ENCODE measurements at regions not wholly inside any gene's neighbourhood (a gene's known extent, or its start where the extent isn't known, plus 50 kb on each side); places are given as distances from the start of the nearest gene placed in this dataset.
A peak's percentile ranks its signal among the peaks of the same experiment; 100 is the strongest.
"Not testable (repeated sequence)": the region's sequence is repeated elsewhere in the genome, so short reads cannot be mapped to it uniquely, and the experiment has no call there.

DNA sequence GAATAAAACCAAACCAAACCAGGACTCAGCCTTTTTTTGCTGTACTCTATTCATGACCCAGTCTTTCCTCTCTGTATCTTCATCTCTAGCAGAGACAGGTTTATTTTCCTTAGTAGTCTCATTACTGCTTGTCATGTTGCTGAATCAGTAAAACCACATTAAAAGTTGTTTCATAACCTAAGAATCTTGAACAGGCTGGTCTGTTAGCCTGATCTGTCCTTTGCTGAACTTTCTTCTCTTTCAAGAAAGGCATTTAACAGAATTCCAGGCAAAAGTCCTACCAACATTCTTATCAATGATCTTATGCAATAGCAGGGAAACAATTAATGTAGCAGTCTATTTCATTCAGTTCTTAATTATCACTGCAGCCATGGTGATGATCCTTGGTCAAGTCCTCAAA, 197.7 kb downstream of the CASP12 start:
- no peak for DNase-seq

DNA sequence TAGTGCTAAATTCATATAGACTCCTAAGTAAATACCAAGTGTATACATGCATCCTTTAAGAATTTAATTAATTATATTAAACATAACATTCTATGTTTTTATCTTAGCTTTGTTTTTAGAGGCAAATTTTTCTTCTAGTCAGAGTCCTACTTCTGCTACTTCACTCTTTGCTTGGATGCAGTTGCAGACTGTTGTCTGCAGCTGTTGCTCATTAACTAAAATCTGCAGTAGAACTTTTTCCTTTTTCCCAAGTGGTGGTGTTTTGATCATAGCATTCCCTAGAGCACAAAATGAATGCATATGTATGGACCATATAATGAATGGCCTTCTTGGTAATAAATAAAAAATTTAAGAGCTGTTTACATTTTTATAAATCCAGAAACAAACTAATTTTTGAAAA, 198.3 kb downstream of the CASP12 start:
- no peak for DNase-seq

DNA sequence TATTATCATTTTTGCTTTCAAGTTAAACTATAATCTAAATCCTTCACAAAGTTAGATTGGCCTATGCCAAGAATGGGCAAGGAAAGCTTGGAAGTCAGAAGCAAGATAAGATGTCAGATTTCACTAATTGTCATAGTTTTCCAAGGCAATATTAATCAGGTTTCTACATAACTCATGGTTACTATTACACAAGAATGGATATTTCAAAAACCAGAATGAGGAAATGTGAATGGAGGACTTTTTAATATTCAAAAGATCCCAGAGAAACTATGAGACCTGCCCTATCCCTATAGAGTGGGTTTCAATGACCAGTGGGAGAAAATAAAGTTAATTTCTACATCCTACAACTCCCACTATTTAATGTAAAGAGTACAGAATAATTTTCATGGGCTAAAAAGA, 203.2 kb downstream of the CASP12 start:
- DNase-seq: peak in 2 of 4 experiments; percentile 19 to 37

DNA sequence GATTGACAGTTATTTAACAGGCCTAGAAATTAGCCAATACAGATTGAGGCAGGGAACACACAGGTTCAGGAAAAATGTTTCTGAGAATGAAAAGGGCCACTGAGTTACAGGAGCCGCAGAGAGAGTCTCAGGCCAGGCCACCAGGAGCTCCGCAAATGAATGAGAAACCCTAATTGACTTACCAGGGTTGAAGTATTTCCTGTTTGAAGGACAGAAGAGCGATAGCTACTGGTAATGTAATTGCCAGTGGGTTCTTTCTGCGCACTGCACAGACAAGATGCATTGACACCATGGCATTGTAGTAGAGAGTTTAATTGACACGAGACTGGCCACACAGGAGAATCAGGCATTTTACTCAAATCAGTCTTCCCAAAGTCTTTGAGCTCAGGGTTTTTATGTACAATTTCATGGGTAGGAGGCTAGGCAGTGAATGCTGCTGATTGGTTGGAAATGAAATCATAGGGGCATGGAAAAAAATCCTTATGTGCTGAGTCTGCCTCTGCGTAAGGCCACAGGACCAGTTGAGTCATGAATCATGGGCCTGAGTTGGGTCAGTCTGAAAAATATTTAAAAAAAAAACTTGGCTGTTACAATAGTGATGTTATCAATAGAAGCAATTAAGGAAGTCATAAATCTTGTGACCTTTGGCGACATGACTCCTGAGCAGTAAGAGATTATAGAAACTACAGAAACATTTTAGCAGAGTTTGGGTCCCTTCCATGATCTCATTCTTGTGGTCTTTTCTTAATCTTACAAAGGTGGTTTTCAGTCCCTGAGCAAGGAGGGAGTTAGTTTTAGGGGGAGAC, 203.8 kb downstream of the CASP12 start:
- peak; percentile 43 to 80 (median 54) for DNase-seq

DNA sequence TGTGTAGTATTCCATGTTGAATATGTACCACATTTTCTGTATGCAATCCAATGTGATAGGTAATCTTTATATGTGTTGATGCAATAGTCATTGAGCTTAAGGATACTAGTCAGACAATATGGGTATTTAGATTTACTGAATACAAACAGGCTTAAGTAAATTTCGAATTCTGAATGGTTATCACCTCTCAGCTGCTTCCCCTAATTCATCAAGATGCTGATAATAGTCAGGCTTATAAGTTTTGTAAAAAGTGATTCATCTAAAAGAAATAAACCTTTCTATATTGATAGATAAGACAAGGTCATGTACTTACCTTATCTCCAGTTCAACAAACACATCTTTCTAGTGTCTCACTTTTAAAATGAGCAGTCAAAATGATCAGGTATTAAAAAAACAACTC, 205.5 kb downstream of the CASP12 start:
- no peak for DNase-seq

DNA sequence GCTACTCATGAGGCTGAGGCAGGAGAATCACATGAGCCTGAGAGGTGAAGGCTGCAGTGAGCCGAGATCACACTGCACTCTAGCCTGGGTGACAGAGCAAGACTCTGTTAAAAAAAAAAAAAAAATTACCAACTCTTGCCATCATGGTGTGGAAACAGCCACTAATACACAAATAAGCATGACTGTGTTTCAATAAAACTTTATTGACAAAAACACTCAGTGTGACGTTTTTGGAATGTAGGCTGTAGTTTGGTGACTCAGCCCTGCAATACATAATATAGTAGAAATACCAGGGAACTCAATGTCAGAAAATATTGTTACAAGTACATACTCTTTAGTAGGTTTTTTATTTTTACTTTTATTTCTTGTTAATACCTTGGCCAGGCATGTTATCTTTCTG, 207.1 kb downstream of the CASP12 start:
- DNase-seq: no peak

DNA sequence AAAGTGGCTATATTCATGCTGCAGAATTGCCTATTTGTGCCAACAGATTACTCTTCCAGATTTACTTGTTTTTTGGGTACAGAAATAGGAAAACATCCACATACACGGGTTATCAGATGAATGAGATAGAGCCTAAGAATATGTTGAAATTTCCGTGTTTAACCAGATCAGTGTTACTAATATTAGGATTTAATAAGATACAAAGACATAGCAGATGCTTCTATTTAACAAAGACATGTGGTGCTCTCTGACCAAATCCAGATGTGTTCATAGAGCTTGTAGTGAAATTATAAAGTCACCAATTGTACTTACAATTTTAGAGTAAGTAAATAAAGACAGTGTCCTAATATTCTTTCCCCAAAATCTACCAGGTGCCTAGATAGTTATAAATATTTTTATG, 208.0 kb downstream of the CASP12 start:
- no peak for DNase-seq

DNA sequence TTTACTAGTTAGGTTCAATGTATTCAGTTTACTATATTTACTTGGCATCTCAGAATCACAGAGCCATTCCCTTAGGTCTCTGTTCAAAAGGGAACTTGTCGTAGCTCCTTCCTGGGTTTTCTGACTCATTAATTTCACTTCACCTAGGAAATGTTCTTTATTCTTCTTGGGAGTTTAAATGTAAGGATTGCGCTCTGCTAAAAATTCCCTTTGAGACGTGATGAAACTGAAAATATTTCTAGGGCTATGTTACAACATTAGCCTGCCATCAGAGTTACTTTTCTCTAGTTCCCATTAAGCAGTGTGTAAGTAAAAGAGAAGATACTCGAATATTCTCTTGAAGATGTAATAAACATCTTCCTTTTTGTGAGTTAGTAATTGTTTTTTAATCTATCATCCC, 209.5 kb downstream of the CASP12 start:
- peak; percentile 27 to 70 (median 48) for DNase-seq

DNA sequence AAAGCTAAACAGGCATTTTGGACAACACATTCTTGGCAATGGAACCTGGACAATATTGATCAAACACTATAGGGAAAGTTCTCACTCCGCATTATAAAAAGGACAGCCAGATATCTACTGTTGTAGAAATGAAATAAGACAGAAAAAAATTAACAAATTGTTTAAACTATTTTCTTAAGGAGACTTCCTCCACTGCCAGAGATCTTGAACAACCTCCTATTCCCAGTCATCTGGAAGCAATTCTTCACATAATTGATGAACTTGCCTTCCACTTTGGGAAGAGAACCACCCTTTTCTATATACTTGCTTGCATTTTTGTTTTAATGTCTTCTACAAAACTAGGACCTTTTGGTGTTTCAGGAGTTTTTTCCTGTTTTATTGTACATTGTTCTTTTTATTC, 216.1 kb downstream of the CASP12 start:
- DNase-seq: no peak

DNA sequence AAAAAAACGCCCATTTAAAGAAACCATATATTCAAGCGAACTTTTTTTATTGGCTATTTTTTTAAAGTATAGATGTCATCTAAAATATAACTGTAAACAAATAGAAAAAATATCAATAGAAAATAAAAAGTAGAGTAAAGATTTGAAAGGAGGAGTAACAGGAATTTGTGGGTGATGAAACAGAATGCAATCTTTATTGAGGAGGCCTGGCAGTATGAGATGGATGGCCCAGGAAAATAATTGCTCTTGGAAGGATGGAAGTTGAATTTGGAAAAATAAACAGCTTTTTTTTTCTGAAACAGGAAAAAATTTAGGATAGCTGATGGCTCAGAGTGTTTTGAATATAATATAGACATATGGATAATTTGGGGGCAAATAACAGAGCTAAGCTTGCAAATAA, 219.0 kb downstream of the CASP12 start:
- no peak for DNase-seq

DNA sequence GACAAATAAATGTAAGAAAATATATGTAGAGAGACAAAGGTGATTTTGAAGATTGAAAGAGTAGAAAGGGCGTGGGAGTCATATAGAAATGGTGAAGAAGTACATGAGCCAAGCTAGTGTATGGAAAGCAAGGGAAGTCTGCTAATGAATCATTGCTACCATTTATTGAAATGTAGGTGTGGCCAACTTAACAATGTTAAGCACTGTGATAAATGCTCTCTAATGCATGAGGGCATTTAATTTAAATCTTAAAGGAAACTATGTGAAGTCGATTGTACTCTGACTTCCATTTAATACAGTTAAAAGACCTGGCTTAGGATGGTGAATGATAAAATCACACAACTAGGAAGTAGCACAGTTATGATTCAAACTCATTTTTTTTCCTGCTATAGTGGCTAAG, 219.9 kb downstream of the CASP12 start:
- DNase-seq: no peak

DNA sequence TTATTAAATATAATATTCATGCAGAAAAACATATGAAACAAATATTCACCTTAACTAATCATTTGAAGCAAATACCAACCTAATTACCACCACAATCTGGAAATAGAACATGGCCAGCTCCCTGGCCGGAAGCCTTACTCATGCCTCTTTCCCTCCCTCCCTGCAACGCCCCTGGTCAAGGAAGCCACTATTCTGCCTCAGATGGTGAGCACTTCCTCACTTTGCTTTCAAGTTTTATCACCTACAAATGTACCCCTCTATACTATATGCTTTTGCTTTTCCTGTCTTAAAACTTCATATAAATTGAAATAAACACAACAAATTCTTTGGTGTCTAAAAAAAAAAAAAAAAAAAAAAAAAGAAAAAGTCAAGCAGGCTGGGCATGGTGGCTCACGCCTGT, 221.2 kb downstream of the CASP12 start:
- not testable (repeated sequence) for DNase-seq

DNA sequence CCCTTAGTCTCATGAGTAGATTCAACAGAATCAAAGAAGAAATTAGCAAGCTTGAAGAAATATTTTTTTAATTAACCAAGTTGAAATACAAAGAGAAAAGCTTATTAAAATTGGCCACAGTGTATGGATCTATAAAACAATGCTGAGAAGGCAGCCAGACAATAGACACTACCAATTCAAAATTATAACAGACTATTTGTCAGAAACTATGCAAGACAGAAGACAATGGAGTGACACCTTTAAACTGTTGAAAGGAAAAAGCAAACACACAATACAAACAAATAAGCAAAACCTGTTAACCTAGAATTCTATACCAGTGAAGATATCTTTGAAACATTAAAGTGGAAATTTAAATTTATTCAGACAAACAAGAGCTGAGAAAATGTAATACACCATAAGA, 225.4 kb downstream of the CASP12 start:
- no peak for DNase-seq

DNA sequence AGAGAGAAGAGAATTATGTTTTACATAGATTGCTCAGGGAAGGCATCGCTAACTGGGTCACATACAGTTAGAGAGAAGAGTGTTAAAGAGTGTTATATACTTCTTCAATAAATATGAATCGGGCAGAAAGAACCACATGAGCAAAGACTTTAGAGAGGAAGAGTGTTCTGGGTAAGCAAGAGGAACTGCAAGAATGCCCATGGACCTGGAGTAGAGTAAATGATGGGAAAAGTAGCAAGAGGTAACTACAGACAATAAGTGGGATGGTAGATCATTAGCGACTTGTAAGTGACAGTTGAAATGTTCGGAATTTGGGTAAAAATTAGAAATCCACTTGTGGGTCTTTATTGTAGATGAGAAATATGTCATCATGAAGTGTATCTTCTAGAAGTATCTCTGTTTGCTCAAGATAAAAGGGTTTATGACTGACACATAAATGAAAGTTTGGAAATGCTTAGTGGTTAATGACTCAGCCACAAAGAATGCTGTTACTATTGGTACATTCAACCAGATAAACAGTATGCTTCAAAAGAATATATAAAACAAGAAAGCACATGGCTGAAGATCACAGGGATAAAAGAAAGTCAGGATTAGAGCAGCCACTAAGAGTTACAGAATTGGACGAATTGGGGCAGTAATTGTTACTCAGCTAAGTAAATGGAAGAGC, 229.3 kb downstream of the CASP12 start:
- DNase-seq: peak in 2 of 4 experiments; percentile 12 to 15

DNA sequence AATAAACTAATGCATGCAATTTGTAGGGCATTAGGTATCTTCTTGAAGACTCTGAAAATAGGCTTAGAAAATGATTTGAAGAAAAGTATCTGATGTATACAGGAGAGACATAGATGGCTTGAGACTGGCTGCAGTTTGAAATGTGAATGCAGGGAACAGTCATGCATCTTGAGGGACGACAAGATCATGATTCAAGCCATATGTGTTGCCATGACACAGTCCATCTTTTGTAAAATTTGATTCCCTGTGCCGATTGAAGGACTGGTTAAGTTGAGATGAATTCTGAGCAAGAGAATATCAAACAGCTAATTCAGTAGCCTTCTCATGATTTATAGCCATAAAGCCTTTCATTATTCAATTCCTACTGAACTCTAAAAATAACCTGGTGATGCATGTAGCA, 231.6 kb downstream of the CASP12 start:
- no peak for DNase-seq

DNA sequence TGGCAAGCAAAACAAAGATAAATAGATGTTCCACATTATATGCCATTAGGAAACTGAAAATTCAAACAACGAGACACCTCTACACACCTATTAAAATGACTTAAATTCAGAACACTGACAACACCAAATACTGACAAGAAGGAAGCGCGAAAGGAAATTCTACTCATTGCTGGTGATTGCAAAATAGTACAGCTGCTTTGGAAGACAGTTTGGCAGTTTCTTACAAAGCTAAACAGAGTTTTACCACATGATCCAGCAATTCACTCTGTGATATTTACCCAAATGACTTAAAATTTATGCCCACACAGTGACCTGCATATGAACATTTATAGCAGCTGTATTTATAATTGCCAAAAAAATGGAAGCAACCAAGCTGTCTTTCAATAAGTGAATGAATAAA, 232.6 kb downstream of the CASP12 start:
- peak; percentile 11 to 60 (median 28) for DNase-seq

DNA sequence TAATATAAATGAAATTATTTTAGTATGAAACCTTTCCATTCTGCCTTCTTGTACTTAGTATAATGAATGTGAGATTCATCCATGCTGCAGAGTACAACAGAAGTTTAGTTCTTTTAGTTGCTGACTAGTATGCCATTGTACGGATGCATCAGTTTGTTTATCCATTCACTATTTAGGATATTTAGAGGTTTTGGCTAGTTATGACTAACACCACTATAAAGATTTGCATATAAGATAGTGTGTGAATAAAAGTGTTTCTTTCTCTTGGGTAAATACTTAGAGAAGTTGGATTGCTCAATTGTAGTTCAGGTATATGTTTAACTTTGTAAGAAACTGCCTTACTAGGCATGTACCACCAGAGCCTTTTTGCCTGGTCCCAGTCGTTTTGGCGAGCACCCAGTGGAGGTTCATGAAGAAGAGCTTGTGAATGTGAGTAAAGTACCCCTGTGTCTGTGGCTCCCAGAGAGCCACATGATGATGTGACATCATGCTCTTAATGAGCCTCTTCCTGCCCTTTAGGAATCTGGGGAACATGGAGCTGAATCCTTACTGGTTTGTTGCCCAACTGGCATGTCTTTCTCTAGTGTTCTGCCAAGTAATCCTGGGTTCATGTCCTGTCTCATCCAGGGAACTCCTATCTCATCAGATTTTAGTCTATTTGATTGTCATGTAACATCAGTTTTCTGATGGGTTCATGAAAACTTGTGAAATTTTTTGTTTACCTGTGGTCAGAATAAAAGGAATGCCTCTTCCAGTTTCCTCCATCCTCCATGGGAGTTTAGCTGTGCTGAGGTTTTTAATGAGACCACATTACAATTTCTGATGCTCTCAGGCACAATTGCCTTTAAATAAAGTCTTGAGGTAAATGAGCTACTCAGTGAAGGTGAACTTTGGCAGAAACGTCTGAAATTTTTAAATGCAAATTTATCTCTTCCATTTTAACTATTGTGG, 234.8 kb downstream of the CASP12 start:
- DNase-seq: no peak

DNA sequence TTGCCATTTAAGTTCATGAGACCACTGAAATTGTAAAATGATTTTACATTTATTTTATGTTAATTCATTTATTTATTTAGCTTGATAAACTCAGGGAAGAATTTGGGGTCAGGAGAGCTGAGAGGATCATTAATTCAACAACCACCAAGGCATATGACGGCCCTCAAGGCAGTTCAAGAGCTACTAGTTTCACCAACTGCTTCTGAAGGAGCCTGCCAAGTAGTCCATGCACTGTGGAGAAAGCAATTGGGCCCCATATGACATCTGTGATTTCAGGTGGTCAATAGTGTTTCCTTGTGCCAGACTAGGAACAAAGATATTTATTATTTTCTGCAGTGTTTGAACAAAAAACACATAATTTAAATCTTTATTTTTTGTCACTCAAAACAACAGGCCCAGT, 236.4 kb downstream of the CASP12 start:
- DNase-seq: no peak

DNA sequence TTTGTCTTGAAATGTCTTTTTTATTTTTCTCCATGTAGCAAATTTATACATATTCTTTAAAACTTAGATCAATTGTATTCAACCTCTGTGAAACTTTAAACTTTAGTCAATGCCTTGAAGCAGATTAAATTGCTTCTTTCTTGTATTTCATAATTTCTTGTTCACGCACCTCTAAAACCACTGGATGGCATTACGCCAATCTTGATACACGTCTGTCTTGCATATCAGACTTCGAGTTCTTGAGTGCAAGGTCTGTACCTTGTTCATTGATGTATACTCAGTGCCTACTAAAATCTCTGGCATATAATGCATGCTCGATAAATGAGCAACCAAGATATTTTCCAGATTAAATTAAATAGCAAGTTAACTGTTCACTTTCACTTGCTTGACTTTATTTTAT, 236.8 kb downstream of the CASP12 start:
- DNase-seq: no peak

DNA sequence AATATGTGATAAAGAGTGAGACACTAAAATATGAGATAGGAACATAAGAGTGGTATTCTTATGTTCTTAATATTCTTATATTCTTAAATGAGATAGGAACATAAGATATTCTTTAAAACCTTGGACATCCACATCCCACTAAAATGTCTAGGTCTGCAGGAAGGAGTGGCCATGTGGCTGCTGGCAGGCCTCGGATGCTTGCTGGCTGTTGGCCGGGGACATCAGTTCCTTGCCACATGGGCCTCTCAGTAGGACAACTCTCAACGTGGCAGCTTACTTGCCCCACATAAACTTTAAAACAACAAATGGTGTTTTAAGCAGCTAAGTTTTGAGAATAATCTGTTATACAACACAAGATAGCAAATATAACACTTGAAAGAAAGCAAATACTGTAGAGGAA, 240.1 kb downstream of the CASP12 start:
- DNase-seq: no peak

DNA sequence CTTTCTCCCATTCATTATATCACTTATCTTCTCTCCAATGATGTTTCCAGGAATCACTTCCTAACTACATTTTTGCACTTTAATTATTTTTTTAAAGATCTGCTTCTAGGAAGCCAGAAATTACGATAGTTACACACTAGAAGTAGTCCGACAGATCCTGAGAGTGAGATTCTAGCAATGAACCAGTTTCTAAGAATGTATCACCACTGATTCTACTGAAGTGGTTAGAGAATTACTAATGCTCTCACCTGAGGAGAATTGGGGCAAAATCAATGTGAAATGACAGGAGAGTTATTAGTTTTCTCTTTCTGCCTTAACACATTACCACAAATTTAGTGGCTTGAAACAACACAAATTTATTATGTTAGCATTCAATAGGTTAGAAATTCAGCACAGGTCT, 241.2 kb downstream of the CASP12 start:
- no peak for DNase-seq

DNA sequence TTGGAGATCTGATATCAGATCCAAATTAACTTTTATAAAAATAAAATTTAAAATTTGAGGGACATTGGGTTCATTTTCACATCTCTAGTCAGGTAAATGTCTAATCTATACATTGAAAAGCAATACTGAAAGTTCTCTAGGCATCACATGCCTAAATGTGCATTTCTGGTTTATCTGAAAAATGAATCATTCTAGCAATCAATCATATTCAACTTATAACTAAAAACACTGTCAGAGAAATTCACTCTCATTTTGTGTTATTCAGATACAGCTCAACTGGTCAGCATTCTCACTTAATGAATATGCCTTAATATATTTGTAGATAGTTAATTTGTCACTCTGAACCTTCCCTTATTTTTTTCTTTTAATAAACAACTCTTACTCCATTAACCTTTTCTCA, 243.2 kb downstream of the CASP12 start:
- DNase-seq: no peak

DNA sequence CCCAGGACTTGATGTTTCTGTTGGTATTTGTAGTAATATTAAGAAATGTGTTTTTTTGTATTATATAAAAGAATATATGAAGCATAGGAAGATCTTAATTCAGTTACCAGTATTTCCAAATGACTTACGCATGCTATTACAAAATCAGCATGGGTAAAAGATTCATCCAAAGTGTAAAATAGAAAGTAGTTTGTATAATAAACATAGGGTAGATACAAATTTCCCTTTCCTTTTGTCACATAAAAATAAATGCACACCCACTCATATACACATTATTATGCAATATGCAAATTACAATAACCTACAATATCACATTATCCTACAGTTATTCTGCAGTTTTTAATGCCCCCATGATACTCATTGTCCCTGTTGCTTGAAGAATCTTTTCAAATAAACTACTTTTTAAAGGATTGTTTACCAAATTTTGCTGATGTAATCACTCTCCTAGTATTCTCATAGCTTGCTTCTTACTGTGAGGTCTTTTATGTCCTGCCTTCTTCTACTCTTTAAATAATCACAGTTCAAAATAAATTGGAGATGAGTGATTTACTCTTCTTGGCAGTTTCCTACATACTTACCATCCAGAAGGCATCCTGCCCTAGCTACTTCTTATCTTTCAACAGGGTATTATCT, 244.0 kb downstream of the CASP12 start:
- DNase-seq: no peak

All from suppressor macrophage (primary cell).